ENCODE measurements at regions not wholly inside any gene's neighbourhood (a gene's known extent, or its start where the extent isn't known, plus 50 kb on each side); places are given as distances from the start of the nearest gene placed in this dataset.
"Not testable (repeated sequence)": the region's sequence is repeated elsewhere in the genome, so short reads cannot be mapped to it uniquely, and the experiment has no call there.

GRCh38 chr1:157315544-157315943, 177.3 kb upstream of the ETV3 start:
- DNase-seq = no peak

- DNase-seq = no peak
Observed at GRCh38 chr1:157314408-157314807, 176.2 kb upstream of the ETV3 start.

- DNase-seq = no peak
Observed at GRCh38 chr1:157313240-157313807, 175.1 kb upstream of the ETV3 start.

- no peak for DNase-seq
Observed at GRCh38 chr1:157312082-157312812, 174.1 kb upstream of the ETV3 start.

- no peak for DNase-seq
Observed at GRCh38 chr1:157311730-157312081, 173.5 kb upstream of the ETV3 start.

GRCh38 chr1:157310805-157311729, 172.9 kb upstream of the ETV3 start:
- DNase-seq = not testable (repeated sequence)

- DNase-seq = no peak
Observed at GRCh38 chr1:157310401-157310800, 172.2 kb upstream of the ETV3 start.

GRCh38 chr1:157307491-157307890, 169.3 kb upstream of the ETV3 start:
- DNase-seq = no peak

- no peak for DNase-seq
Observed at GRCh38 chr1:157306896-157307295, 168.7 kb upstream of the ETV3 start.

GRCh38 chr1:157304271-157304670, 166.1 kb upstream of the ETV3 start:
- no peak for DNase-seq

GRCh38 chr1:157302724-157303123, 164.5 kb upstream of the ETV3 start:
- DNase-seq = no peak

- DNase-seq = no peak
Observed at GRCh38 chr1:157302199-157302497, 164.0 kb upstream of the ETV3 start.

- DNase-seq = no peak
Observed at GRCh38 chr1:157301477-157302198, 163.4 kb upstream of the ETV3 start.

- DNase-seq = not testable (repeated sequence)
Observed at GRCh38 chr1:157294387-157295145, 156.4 kb upstream of the ETV3 start.

GRCh38 chr1:157292809-157293564, 154.8 kb upstream of the ETV3 start:
- DNase-seq = no peak

GRCh38 chr1:157292302-157292701, 154.1 kb upstream of the ETV3 start:
- DNase-seq = no peak

GRCh38 chr1:157291083-157291482, 152.9 kb upstream of the ETV3 start:
- DNase-seq = no peak

GRCh38 chr1:157289424-157290105, 151.4 kb upstream of the ETV3 start:
- DNase-seq = no peak

GRCh38 chr1:157288996-157289395, 150.8 kb upstream of the ETV3 start:
- no peak for DNase-seq

- DNase-seq = no peak
Observed at GRCh38 chr1:157288492-157288891, 150.3 kb upstream of the ETV3 start.

- DNase-seq = no peak
Observed at GRCh38 chr1:157288006-157288405, 149.8 kb upstream of the ETV3 start.
